Glomerular visceral epithelial cell (primary cell): ENCODE measurements at regions not wholly inside any gene's neighbourhood (a gene's known extent, or its start where the extent isn't known, plus 50 kb on each side); places are given as distances from the start of the nearest gene placed in this dataset.

Source experiments
- DNase-seq: peaks from one replicate; pipeline ENCODE4 v3.0.0-alpha.2; 2016; ENCODE audit errors: extremely low spot score

GRCh38 chr2:139949242-139949972, 1169.2 kb upstream of the NXPH2 start:
- no peak for DNase-seq

GRCh38 chr2:139946690-139947089, 1166.5 kb upstream of the NXPH2 start:
- no peak for DNase-seq

- DNase-seq: no peak
These were observed 1160.5 kb upstream of the NXPH2 start for GRCh38 chr2:139940686-139941085.

GRCh38 chr2:139925903-139926302, 1145.7 kb upstream of the NXPH2 start:
- DNase-seq: no peak

- no peak for DNase-seq
These were observed 1143.9 kb upstream of the NXPH2 start for GRCh38 chr2:139924070-139924469.

GRCh38 chr2:139918982-139919381, 1138.8 kb upstream of the NXPH2 start:
- no peak for DNase-seq

GRCh38 chr2:139917690-139918384, 1137.6 kb upstream of the NXPH2 start:
- DNase-seq: no peak

- no peak for DNase-seq
These were observed 1136.6 kb upstream of the NXPH2 start for GRCh38 chr2:139916822-139917221.

GRCh38 chr2:139911160-139911559, 1131.0 kb upstream of the NXPH2 start:
- no peak for DNase-seq

- no peak for DNase-seq
These were observed 1128.9 kb upstream of the NXPH2 start for GRCh38 chr2:139909136-139909535.

GRCh38 chr2:139905624-139906023, 1125.4 kb upstream of the NXPH2 start:
- no peak for DNase-seq

- DNase-seq: no peak
These were observed 1111.4 kb upstream of the NXPH2 start for GRCh38 chr2:139891636-139892035.

- DNase-seq: no peak
These were observed 1105.8 kb upstream of the NXPH2 start for GRCh38 chr2:139885921-139886498.

GRCh38 chr2:139876964-139877363, 1096.8 kb upstream of the NXPH2 start:
- DNase-seq: no peak

GRCh38 chr2:139876321-139876720, 1096.1 kb upstream of the NXPH2 start:
- no peak for DNase-seq

- DNase-seq: no peak
These were observed 1092.3 kb upstream of the NXPH2 start for GRCh38 chr2:139872503-139872902.

GRCh38 chr2:139872032-139872431, 1091.8 kb upstream of the NXPH2 start:
- no peak for DNase-seq

GRCh38 chr2:139867601-139868226, 1087.5 kb upstream of the NXPH2 start:
- no peak for DNase-seq

- DNase-seq: no peak
These were observed 1084.7 kb upstream of the NXPH2 start for GRCh38 chr2:139864821-139865302.

GRCh38 chr2:139854769-139855483, 1074.7 kb upstream of the NXPH2 start:
- no peak for DNase-seq

- no peak for DNase-seq
These were observed 1070.2 kb upstream of the NXPH2 start for GRCh38 chr2:139850254-139850890.
